Esophagus muscularis mucosa (tissue), 4 donors: ENCODE measurements at regions not wholly inside any gene's neighbourhood (a gene's known extent, or its start where the extent isn't known, plus 50 kb on each side); places are given as distances from the start of the nearest gene placed in this dataset.

Experiments used
- CTCF ChIP-seq, 3 experiments: fragments of 200-600 bp in 2 of 3; fragments of 450-650 bp in 1 of 3; sonication (generic) in 2 of 3; IDR thresholded peaks; one replicate each; pipeline ENCODE4 v1.5.1; 2017 to 2019; ENCODE audit warnings: antibody characterized with exemption in 3 of 3, mild to moderate bottlenecking in 2 of 3, moderate library complexity in 1 of 3
- EP300 ChIP-seq: sonication (generic); formaldehyde crosslinking; IDR thresholded peaks from one replicate; pipeline ENCODE4 v1.6.1; 2017; ENCODE audit warnings: antibody characterized with exemption
- POLR2A ChIP-seq: fragments of 450-650 bp; IDR thresholded peaks from one replicate; pipeline ENCODE4 v1.6.1; 2017; ENCODE audit warnings: antibody characterized with exemption, moderate library complexity, mild to moderate bottlenecking, low read depth
- POLR2AphosphoS5 ChIP-seq, 2 donors: sonication (generic); formaldehyde crosslinking; IDR thresholded peaks; one replicate each; pipeline ENCODE4 v1.6.1; 2017; ENCODE audit warnings: antibody characterized with exemption in 2 of 2

- no peak for TF ChIP-seq POLR2A
- TF ChIP-seq CTCF (IDR thresholded peaks at IDR 0.05): no peak
- peak; percentile 25 to 30 for TF ChIP-seq POLR2AphosphoS5 (IDR thresholded peaks at IDR 0.05)
- TF ChIP-seq EP300: no peak
These were observed 158.8 kb downstream of the FGF18 start for GRCh38 chr5:171578049-171578828.
